Upper lobe of left lung (tissue), 6 donors: ENCODE measurements at regions not wholly inside any gene's neighbourhood (a gene's known extent, or its start where the extent isn't known, plus 50 kb on each side); places are given as distances from the start of the nearest gene placed in this dataset.

Experiments
- ATAC-seq, 2 donors: fragments of 200-7000 bp; cut with Tn5 transposase; one replicate each; pipeline ENCODE4 v1.9.1; 2022; ENCODE audit warnings: mild to moderate bottlenecking in 2 of 2, moderate library complexity in 2 of 2; ENCODE audit not compliant: low FRiP score in 2 of 2
- DNase-seq, 2 donors: peaks; one replicate each; pipeline ENCODE4 v3.0.0-alpha.2; 2019 to 2020
- H3K27ac ChIP-seq, 4 donors: fragments of 200-600 bp; sonication (generic); one replicate each; pipeline ENCODE4 v1.5.1; 2016 to 2019
- H3K27me3 ChIP-seq, 4 donors: fragments of 200-600 bp; sonication (generic); one replicate each; pipeline ENCODE4 v1.5.1; 2017 to 2019
- H3K36me3 ChIP-seq, 4 donors: fragments of 200-600 bp; sonication (generic); one replicate each; pipeline ENCODE4 v1.5.1; 2016 to 2019
- H3K4me1 ChIP-seq, 4 donors: fragments of 200-600 bp; sonication (generic); one replicate each; pipeline ENCODE4 v1.5.1; 2018 to 2019
- H3K4me3 ChIP-seq, 4 donors: fragments of 200-600 bp; sonication (generic); one replicate each; pipeline ENCODE4 v1.5.1; 2017 to 2019; ENCODE audit warnings: mild to moderate bottlenecking in 2 of 4, moderate library complexity in 1 of 4
- H3K9me3 ChIP-seq, 4 donors: fragments of 200-600 bp; sonication (generic); one replicate each; pipeline ENCODE4 v1.5.1; 2018 to 2019
- CTCF ChIP-seq, 6 experiments: fragments of 450-650 bp in 4 of 6; fragments of 200-600 bp in 2 of 6; sonication (generic) in 2 of 6; IDR thresholded peaks; one replicate each; pipeline ENCODE4 v1.5.1; 2016 to 2019; ENCODE audit warnings: antibody characterized with exemption in 6 of 6
- EP300 ChIP-seq, 4 donors: sonication (generic); formaldehyde crosslinking; IDR thresholded peaks; one replicate each; pipeline ENCODE4 v1.5.1; 2017; ENCODE audit warnings: antibody characterized with exemption in 4 of 4, control low read depth in 2 of 4
- POLR2A ChIP-seq, 4 donors: fragments of 450-650 bp; IDR thresholded peaks; one replicate each; pipeline ENCODE4 v1.5.1; 2016 to 2017; ENCODE audit warnings: antibody characterized with exemption in 4 of 4, mild to moderate bottlenecking in 2 of 4
- POLR2AphosphoS5 ChIP-seq, 2 donors: sonication (generic); formaldehyde crosslinking; IDR thresholded peaks; one replicate each; pipeline ENCODE4 v1.5.1; 2017; ENCODE audit warnings: antibody characterized with exemption in 2 of 2
- WGBS, 2 donors: methylation state at CpG; one replicate each; pipeline ENCODE4 v1.1.5; 2017 to 2018; 5-methylcytosine and 5-hydroxymethylcytosine counted together
- donor health status: DM: no; HTN: no; CAD: no; lungs with moderate emphysema.
- donor health status: DM: no; HTN: yes; CAD: no; lungs with severe emphysema.

GRCh38 chr3:145058483-145058882, 1086.9 kb downstream of the DIPK2A start:
- no peaks in the 10 kb centered on the region for H3K36me3 ChIP-seq
- DNase-seq = no peak
- no peak for TF ChIP-seq POLR2A (IDR thresholded peaks at IDR 0.05)

GRCh38 chr3:145063616-145064015, 1092.0 kb downstream of the DIPK2A start:
- WGBS, 2 donors = 80 to 89% methylated on average over 5 of the region's 5 CpGs
- H3K27ac ChIP-seq = no peak overlapping the region
- peaks cover 0 to 14% (median 10%) of the 10 kb centered on the region in 4 donors for H3K9me3 ChIP-seq
- H3K4me3 ChIP-seq = no peak overlapping the region
- TF ChIP-seq CTCF (IDR thresholded peaks at IDR 0.05) = no peak
- no peak for TF ChIP-seq EP300 (IDR thresholded peaks at IDR 0.05)
- no peak for TF ChIP-seq POLR2A (IDR thresholded peaks at IDR 0.05)
- TF ChIP-seq POLR2AphosphoS5 (IDR thresholded peaks at IDR 0.05) = no peak
- no peak for DNase-seq
- H3K4me1 ChIP-seq = no peaks in the 10 kb centered on the region
- no peak for ATAC-seq
- no peaks in the 10 kb centered on the region for H3K36me3 ChIP-seq
- no peaks in the 10 kb centered on the region for H3K27me3 ChIP-seq

More at GRCh38 chr3:145058483-145058882, 1086.9 kb downstream of the DIPK2A start:
- no peak overlapping the region for H3K4me3 ChIP-seq
- ATAC-seq = no peak
- no peaks in the 10 kb centered on the region for H3K4me1 ChIP-seq
- peaks cover 0 to 14% (median 10%) of the 10 kb centered on the region in 4 donors for H3K9me3 ChIP-seq
- H3K27me3 ChIP-seq = no peaks in the 10 kb centered on the region
- 74 to 80% methylated on average over 1 of the region's 1 CpG for WGBS, 2 donors
- H3K27ac ChIP-seq = no peak overlapping the region

GRCh38 chr3:145070795-145071194, 1090.2 kb downstream of the PLOD2 start:
- no peak overlapping the region for H3K4me3 ChIP-seq
- no peaks in the 10 kb centered on the region for H3K27me3 ChIP-seq
- TF ChIP-seq EP300 (IDR thresholded peaks at IDR 0.05) (no peak), CTCF (IDR thresholded peaks at IDR 0.05) (no peak), POLR2AphosphoS5 (IDR thresholded peaks at IDR 0.05) (no peak), POLR2A (IDR thresholded peaks at IDR 0.05) (no peak)
- ATAC-seq (no peak), DNase-seq (no peak)
- no peaks in the 10 kb centered on the region for H3K4me1 ChIP-seq
- no peak overlapping the region for H3K27ac ChIP-seq
- no peaks in the 10 kb centered on the region for H3K36me3 ChIP-seq
- no peaks in the 10 kb centered on the region for H3K9me3 ChIP-seq
- WGBS, 2 donors = 94 to 98% methylated on average over 2 of the region's 2 CpGs

GRCh38 chr3:145079436-145079835, 1081.5 kb downstream of the PLOD2 start:
- Histone ChIP-seq H3K9me3 (no peaks in the 10 kb centered on the region), H3K27ac (no peak overlapping the region), H3K4me3 (no peak overlapping the region), H3K4me1 (no peaks in the 10 kb centered on the region), H3K36me3 (no peaks in the 10 kb centered on the region), H3K27me3 (no peaks in the 10 kb centered on the region)
- DNase-seq (no peak), ATAC-seq (no peak)
- 92% methylated on average over 2 of the region's 2 CpGs for WGBS, 2 donors
- TF ChIP-seq CTCF (IDR thresholded peaks at IDR 0.05) (no peak), EP300 (IDR thresholded peaks at IDR 0.05) (no peak), POLR2A (IDR thresholded peaks at IDR 0.05) (no peak), POLR2AphosphoS5 (IDR thresholded peaks at IDR 0.05) (no peak)

- H3K9me3 ChIP-seq = no peaks in the 10 kb centered on the region
- no peak for ATAC-seq
- H3K36me3 ChIP-seq = no peaks in the 10 kb centered on the region
- H3K4me1 ChIP-seq = no peaks in the 10 kb centered on the region
- 100% methylated on average over 1 of the region's 1 CpG for WGBS, 2 donors
- no peak overlapping the region for H3K4me3 ChIP-seq
- H3K27me3 ChIP-seq = no peaks in the 10 kb centered on the region
- H3K27ac ChIP-seq = no peak overlapping the region
- TF ChIP-seq POLR2AphosphoS5 (IDR thresholded peaks at IDR 0.05) = no peak
- no peak for DNase-seq
Observed at GRCh38 chr3:145087038-145087437, 1073.9 kb downstream of the PLOD2 start.

- 63 to 80% methylated on average over 2 of the region's 2 CpGs for WGBS, 2 donors
- H3K36me3 ChIP-seq = no peaks in the 10 kb centered on the region
Observed at GRCh38 chr3:145088917-145089316, 1072.1 kb downstream of the PLOD2 start.

More at GRCh38 chr3:145088917-145089316, 1072.1 kb downstream of the PLOD2 start:
- Histone ChIP-seq H3K27me3 (no peaks in the 10 kb centered on the region), H3K4me1 (no peaks in the 10 kb centered on the region), H3K27ac (no peak overlapping the region), H3K9me3 (no peaks in the 10 kb centered on the region), H3K4me3 (no peak overlapping the region)
- DNase-seq (no peak), ATAC-seq (no peak)
- no peak for TF ChIP-seq POLR2A (IDR thresholded peaks at IDR 0.05)
- no peak for TF ChIP-seq CTCF (IDR thresholded peaks at IDR 0.05)
